Osteocyte (in vitro differentiated cells): ENCODE measurements at regions not wholly inside any gene's neighbourhood (a gene's known extent, or its start where the extent isn't known, plus 50 kb on each side); places are given as distances from the start of the nearest gene placed in this dataset.

ENCODE experiments used
- DNase-seq: peaks from one replicate; pipeline ENCODE4 v3.0.0; 2021; ENCODE audit warnings: mixed read lengths; ENCODE audit not compliant: unreplicated experiment; ENCODE audit errors: extremely low spot score
- H3K27ac Mint-ChIP-seq: one replicate; pipeline ENCODE4 v1.8.0; 2021; ENCODE audit warnings: mild to moderate bottlenecking, mixed read lengths; ENCODE audit not compliant: unreplicated experiment
- H3K27me3 Mint-ChIP-seq: one replicate; pipeline ENCODE4 v1.8.0; 2021; ENCODE audit warnings: mixed read lengths; ENCODE audit not compliant: unreplicated experiment
- H3K36me3 Mint-ChIP-seq: one replicate; pipeline ENCODE4 v1.8.0; 2021; ENCODE audit warnings: mixed read lengths; ENCODE audit not compliant: unreplicated experiment
- H3K4me1 Mint-ChIP-seq: one replicate; pipeline ENCODE4 v1.8.0; 2021; ENCODE audit warnings: mixed read lengths; ENCODE audit not compliant: unreplicated experiment
- H3K4me3 Mint-ChIP-seq: one replicate; pipeline ENCODE4 v1.8.0; 2021; ENCODE audit warnings: mild to moderate bottlenecking, moderate library complexity, mixed read lengths; ENCODE audit not compliant: unreplicated experiment
- H3K9me3 Mint-ChIP-seq: one replicate; pipeline ENCODE4 v1.8.0; 2021; ENCODE audit warnings: mixed read lengths; ENCODE audit not compliant: unreplicated experiment
- TF ChIP-seq, protein P1 (sequence below): fragments of 200-600 bp; sonication (generic); IDR thresholded peaks from 2 replicates; pipeline ENCODE4 v1.5.0; 2021; ENCODE audit warnings: antibody characterized with exemption, mild to moderate bottlenecking, moderate library complexity

DNA sequence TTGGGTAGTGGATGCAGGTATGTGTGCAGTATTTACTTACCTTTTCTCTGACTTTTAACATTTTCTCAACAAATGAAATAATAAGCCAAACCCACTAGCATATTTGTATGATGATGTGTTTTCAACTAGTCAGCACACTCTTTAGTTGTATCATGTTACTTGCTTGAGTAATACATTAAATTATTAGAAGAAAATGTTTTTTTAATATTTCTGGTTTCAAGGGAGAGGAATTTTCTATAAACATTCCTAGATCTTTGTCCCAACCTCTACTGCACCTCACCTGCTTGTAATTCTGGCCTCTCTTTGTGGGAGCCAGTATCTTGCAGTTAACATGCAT, 161.8 kb upstream of the CBLB start:
- H3K27me3 Mint-ChIP-seq: no peaks in the 10 kb centered on the region
- peak overlapping the region; percentile 54 for H3K27ac Mint-ChIP-seq

DNA sequence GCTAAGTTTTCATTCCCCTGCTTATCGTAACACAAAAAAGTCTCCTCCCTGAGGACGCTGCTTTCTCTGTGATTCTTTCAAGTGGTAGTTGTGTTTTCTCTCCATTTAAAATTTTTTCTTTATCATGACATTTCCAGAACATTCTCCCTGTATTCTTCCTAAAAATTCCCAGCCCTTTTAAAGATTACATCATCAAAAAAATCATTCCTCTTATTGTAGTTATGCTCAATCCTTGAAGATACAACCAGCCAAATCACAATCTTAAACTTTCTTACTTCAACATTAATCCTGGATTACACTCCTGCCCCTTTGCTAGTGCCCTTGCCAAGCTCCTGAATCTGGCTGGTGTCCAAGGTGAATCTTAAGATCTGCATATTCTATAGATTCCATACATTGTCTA, 163.7 kb upstream of the CBLB start:
- Mint-ChIP-seq H3K27me3 (no peaks in the 10 kb centered on the region), H3K9me3 (peaks cover 3% of the 10 kb centered on the region), H3K4me1 (peaks cover 30% of the 10 kb centered on the region), H3K36me3 (no peaks in the 10 kb centered on the region), H3K4me3 (no peak overlapping the region), H3K27ac (no peak overlapping the region)
- DNase-seq: no peak
- TF ChIP-seq, protein P1, sequence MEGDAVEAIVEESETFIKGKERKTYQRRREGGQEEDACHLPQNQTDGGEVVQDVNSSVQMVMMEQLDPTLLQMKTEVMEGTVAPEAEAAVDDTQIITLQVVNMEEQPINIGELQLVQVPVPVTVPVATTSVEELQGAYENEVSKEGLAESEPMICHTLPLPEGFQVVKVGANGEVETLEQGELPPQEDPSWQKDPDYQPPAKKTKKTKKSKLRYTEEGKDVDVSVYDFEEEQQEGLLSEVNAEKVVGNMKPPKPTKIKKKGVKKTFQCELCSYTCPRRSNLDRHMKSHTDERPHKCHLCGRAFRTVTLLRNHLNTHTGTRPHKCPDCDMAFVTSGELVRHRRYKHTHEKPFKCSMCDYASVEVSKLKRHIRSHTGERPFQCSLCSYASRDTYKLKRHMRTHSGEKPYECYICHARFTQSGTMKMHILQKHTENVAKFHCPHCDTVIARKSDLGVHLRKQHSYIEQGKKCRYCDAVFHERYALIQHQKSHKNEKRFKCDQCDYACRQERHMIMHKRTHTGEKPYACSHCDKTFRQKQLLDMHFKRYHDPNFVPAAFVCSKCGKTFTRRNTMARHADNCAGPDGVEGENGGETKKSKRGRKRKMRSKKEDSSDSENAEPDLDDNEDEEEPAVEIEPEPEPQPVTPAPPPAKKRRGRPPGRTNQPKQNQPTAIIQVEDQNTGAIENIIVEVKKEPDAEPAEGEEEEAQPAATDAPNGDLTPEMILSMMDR: no peak

More for the DNA sequence above, 161.8 kb upstream of the CBLB start:
- H3K4me3 Mint-ChIP-seq: no peak overlapping the region
- TF ChIP-seq, protein P1: no peak
- DNase-seq: no peak
- no peaks in the 10 kb centered on the region for H3K36me3 Mint-ChIP-seq
- H3K9me3 Mint-ChIP-seq: peaks cover 3% of the 10 kb centered on the region
- peaks cover 30% of the 10 kb centered on the region for H3K4me1 Mint-ChIP-seq

DNA sequence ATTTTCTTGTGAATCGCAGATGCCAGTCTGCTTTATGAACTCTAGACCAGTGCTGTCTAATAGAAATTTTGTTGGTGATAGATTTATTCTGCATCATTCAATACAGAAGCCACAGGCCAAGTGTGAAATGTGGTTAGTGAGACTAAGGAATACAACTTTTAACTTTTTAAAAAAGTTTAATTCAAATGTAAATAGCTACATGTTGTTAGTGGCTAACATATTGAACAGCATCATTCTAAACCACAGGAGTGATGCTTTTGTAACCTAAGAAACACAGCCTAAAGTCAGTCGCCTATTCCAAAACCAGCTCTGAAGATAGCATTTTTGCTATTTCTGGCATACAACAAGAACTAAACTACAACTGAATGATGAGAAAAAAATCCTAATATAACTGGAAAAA, 164.8 kb upstream of the CBLB start:
- no peaks in the 10 kb centered on the region for H3K27me3 Mint-ChIP-seq
- no peak overlapping the region for H3K4me3 Mint-ChIP-seq
- DNase-seq: no peak

DNA sequence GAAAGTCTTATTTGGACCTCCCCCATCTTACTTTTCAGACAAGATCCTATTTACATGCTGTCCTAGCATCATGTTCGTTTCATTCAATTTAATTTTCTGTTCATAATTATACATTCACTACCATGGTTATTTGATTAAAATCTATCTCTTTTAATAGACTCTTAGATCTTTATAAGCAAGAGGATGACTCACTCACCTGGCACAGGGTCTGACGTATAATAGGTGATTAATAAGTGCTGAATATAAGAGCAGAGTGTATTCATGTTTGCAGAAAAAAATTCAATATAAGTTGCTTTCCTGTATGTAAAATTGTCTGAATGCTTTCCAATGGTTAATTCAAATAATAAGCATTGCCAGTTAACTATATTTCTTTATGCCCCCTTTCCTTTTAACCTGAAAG, 165.5 kb upstream of the CBLB start:
- Mint-ChIP-seq H3K36me3 (peaks cover 4% of the 10 kb centered on the region), H3K4me1 (peaks cover 28% of the 10 kb centered on the region), H3K27ac (no peak overlapping the region), H3K9me3 (peaks cover 11% of the 10 kb centered on the region), H3K27me3 (no peaks in the 10 kb centered on the region), H3K4me3 (no peak overlapping the region)
- TF ChIP-seq, protein P1: no peak
- DNase-seq: no peak

More for the DNA sequence above, 164.8 kb upstream of the CBLB start:
- H3K4me1 Mint-ChIP-seq: peaks cover 30% of the 10 kb centered on the region
- no peaks in the 10 kb centered on the region for H3K36me3 Mint-ChIP-seq
- H3K9me3 Mint-ChIP-seq: peaks cover 5% of the 10 kb centered on the region
- H3K27ac Mint-ChIP-seq: no peak overlapping the region
- TF ChIP-seq, protein P1: no peak

DNA sequence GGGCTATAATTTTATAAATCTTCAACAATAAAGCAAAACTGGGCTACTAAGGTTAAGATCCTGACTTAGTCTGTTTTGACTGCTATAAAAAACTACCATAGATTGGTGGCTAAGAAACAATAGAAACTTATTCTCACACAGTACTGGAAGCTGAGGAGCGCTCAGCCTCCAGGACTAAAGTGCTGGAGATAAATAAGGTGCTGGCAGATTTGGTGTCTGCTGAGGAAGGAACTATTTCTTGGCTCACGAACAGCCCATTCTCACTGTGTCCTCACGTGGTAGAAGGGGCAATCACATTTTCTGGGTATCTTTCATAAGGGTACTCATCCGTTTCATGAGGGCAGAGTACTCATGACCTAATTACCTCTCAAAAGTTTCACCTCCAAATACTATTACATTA, 166.8 kb upstream of the CBLB start:
- Mint-ChIP-seq H3K9me3 (peaks cover 19% of the 10 kb centered on the region), H3K27me3 (no peaks in the 10 kb centered on the region), H3K4me3 (no peak overlapping the region), H3K36me3 (peaks cover 4% of the 10 kb centered on the region), H3K27ac (no peak overlapping the region), H3K4me1 (peaks cover 15% of the 10 kb centered on the region)
- no peak for DNase-seq
- TF ChIP-seq, protein P1: no peak
